HCT116 (cell line): ENCODE measurements at regions not wholly inside any gene's neighbourhood (a gene's known extent, or its start where the extent isn't known, plus 50 kb on each side); places are given as distances from the start of the nearest gene placed in this dataset.
"Not testable (repeated sequence)": the region's sequence is repeated elsewhere in the genome, so short reads cannot be mapped to it uniquely, and the experiment has no call there.

Experiments
- ATAC-seq: fragments of 200-7000 bp; cut with Tn5 transposase; 2 replicates; pipeline ENCODE4 v1.9.1; 2020; ENCODE audit warnings: mild to moderate bottlenecking, moderate library complexity
- BruUV-seq: library from RNA; stranded (reverse); fragments of 400-500 nt; replicated peaks from 2 replicates; lab custom pipeline; 2021; lab: Mats Ljungman, UMichigan
- CTCF ChIA-PET: fragments of 300-600 bp; sonication (Branson Sonifier 250); formaldehyde crosslinking; loops from one replicate; lab custom pipeline; 2021; ENCODE audit warnings: antibody characterized with exemption; lab: Charles Lee
- POLR2A ChIA-PET: fragments of 300-600, 350-600 bp; sonication (Branson Sonifier 250); formaldehyde crosslinking; loops from one replicate; lab custom pipeline; 2021; ENCODE audit warnings: antibody characterized with exemption; lab: Charles Lee
- RAD21 ChIA-PET, 2 experiments: fragments of 300-600 bp; sonication (Branson Sonifier 250); formaldehyde crosslinking; loops; one replicate each; lab custom pipeline; 2023; ENCODE audit warnings: low total read pairs in 2 of 2; ENCODE audit not compliant: uncharacterized antibody in 2 of 2, unreplicated experiment in 2 of 2, low non-redundant PET in 1 of 2; lab: Charles Lee
- DNase-seq: peaks from one replicate; pipeline ENCODE4 v3.0.0-alpha.2; 2010; ENCODE audit warnings: low read depth, low spot score
- H2AFZ ChIP-seq: fragments of 200-600 bp; shearing (Covaris generic), sonication (generic); 2 replicates; pipeline ENCODE4 v1.6.1; 2017; ENCODE audit warnings: low read depth, mixed run types, mixed read lengths, antibody characterized with exemption, low read length; ENCODE audit not compliant: poor library complexity, severe bottlenecking
- H3K27ac ChIP-seq: 2 replicates; pipeline ENCODE4 v1.5.1; 2012; ENCODE audit warnings: low read depth, low read length
- H3K27me3 ChIP-seq: fragments of 200-600 bp; sonication (generic); 2 replicates; pipeline ENCODE4 v1.6.1; 2016; ENCODE audit warnings: mixed run types, low read length, mixed read lengths; ENCODE audit not compliant: insufficient read depth
- H3K36me3 ChIP-seq, 2 experiments: fragments of 200-500 bp in 1 of 2; fragments of 200-600 bp in 1 of 2; sonication (Bioruptor generic) in 1 of 2; sonication (generic) in 1 of 2; 2 replicates each; pipeline versions ENCODE4 v1.5.1 to v1.6.1; 2014 to 2016; ENCODE audit warnings: low read length in 2 of 2, inconsistent platforms in 1 of 2, mixed read lengths in 1 of 2, mixed run types in 1 of 2; ENCODE audit not compliant: insufficient read depth in 2 of 2, control insufficient read depth in 1 of 2
- H3K4me1 ChIP-seq, 2 experiments: fragments of 200-600 bp in 1 of 2; sonication (generic) in 1 of 2; 2 replicates each; pipeline versions ENCODE4 v1.5.1 to v1.6.1; 2012 to 2017; ENCODE audit warnings: low read length in 2 of 2, inconsistent platforms in 1 of 2, mild to moderate bottlenecking in 1 of 2, mixed read lengths in 1 of 2, mixed run types in 1 of 2, moderate library complexity in 1 of 2; ENCODE audit not compliant: insufficient read depth in 2 of 2, control insufficient read depth in 1 of 2
- H3K4me2 ChIP-seq: fragments of 200-600 bp; sonication (generic); 2 replicates; pipeline ENCODE4 v1.6.1; 2017; ENCODE audit warnings: mixed run types, low read length, mixed read lengths
- H3K4me3 ChIP-seq, 2 experiments: fragments of 200-600 bp in 1 of 2; sonication (generic) in 1 of 2; replicated peaks in 1 of 2; 2 replicates each; pipeline ENCODE4 v1.5.1; 2011 to 2016; ENCODE audit warnings: low read length in 2 of 2, control low read depth in 1 of 2, low read depth in 1 of 2, mild to moderate bottlenecking in 1 of 2, mixed read lengths in 1 of 2, mixed run types in 1 of 2
- H3K79me2 ChIP-seq: fragments of 200-600 bp; sonication (generic); 2 replicates; pipeline ENCODE4 v1.6.1; 2017; ENCODE audit warnings: mild to moderate bottlenecking, mixed run types, low read length, moderate library complexity, mixed read lengths; ENCODE audit not compliant: insufficient read depth
- H3K9ac ChIP-seq: fragments of 200-600 bp; sonication (generic); 2 replicates; pipeline ENCODE4 v1.6.1; 2016; ENCODE audit warnings: low read length, mixed read lengths
- H3K9me2 ChIP-seq: fragments of 200-600 bp; sonication (generic), shearing (Covaris generic); 2 replicates; pipeline ENCODE4 v1.6.1; 2017; ENCODE audit warnings: mixed run types, mild to moderate bottlenecking, moderate library complexity; ENCODE audit not compliant: insufficient read depth
- H3K9me3 ChIP-seq, 2 experiments: fragments of 200-500 bp in 1 of 2; fragments of 200-600 bp in 1 of 2; sonication (Bioruptor generic) in 1 of 2; sonication (generic) in 1 of 2; 2 replicates each; pipeline ENCODE4 v1.6.1; 2014 to 2017; ENCODE audit warnings: low read length in 2 of 2, mixed read lengths in 2 of 2, inconsistent platforms in 1 of 2, low read depth in 1 of 2, mild to moderate bottlenecking in 1 of 2, mixed run types in 1 of 2, moderate library complexity in 1 of 2; ENCODE audit not compliant: control insufficient read depth in 1 of 2, insufficient read depth in 1 of 2
- H4K20me1 ChIP-seq: fragments of 200-600 bp; sonication (generic), shearing (Covaris generic); 2 replicates; pipeline ENCODE4 v1.6.1; 2017; ENCODE audit warnings: mixed run types, mild to moderate bottlenecking, moderate library complexity; ENCODE audit not compliant: insufficient read depth
- CTCF ChIP-seq, 3 experiments: fragments of 200-600 bp in 1 of 3; sonication (generic) in 1 of 3; IDR thresholded peaks in 2 of 3; conservative IDR thresholded peaks in 1 of 3; 2 replicates each; pipeline ENCODE4 v1.5.1; 2012 to 2017; ENCODE audit warnings: low read depth in 2 of 3, low read length in 2 of 3, antibody characterized with exemption in 1 of 3, borderline replicate concordance in 1 of 3, control low read depth in 1 of 3, mild to moderate bottlenecking in 1 of 3, mixed read lengths in 1 of 3, mixed run types in 1 of 3, moderate library complexity in 1 of 3; ENCODE audit not compliant: insufficient read depth in 1 of 3
- ELF1 ChIP-seq: IDR thresholded peaks from 2 replicates; pipeline ENCODE4 v1.6.1; 2012; ENCODE audit warnings: low read depth, borderline replicate concordance
- FOSL1 ChIP-seq: IDR thresholded peaks from 2 replicates; pipeline ENCODE4 v1.6.1; 2012; ENCODE audit warnings: low read depth
- JUND ChIP-seq: IDR thresholded peaks from 2 replicates; pipeline ENCODE4 v1.6.1; 2012
- POLR2AphosphoS5 ChIP-seq: IDR thresholded peaks from 2 replicates; pipeline ENCODE4 v1.6.1; 2011; ENCODE audit warnings: mild to moderate bottlenecking, low read depth, low read length, moderate library complexity
- SIN3A ChIP-seq: IDR thresholded peaks from 2 replicates; pipeline ENCODE4 v1.6.1; 2012; ENCODE audit warnings: low read depth
- ZFX ChIP-seq: fragments of 450-650 bp; IDR thresholded peaks from 2 replicates; pipeline ENCODE4 v1.6.1; 2017
- intact Hi-C: fragments of 100-400 bp; cut with micrococcal nuclease; formaldehyde crosslinking; loops from 2 replicates; pipeline ENCODE4 v1.10.0; 2022

DNA sequence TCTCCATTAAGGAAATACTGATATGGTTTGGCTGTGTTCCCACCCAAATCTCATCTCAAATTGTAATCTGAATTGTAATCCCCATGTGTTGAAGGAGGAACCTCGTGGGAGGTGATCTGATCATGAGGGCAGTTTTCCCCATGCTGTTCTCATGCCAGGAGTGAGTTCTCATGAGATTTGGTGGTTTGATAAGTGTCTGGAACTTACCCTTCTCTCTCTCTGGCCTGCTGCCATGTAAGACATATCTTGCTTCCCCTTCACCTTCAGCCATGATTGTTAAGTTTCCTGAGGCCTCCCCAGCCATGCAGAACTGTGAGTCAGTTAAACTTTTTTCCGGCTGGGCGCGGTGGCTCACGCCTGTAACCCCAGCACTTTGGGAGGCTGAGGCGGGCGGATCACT is 340.3 kb upstream of the MAGEB18 start:
- H3K4me2 ChIP-seq, H3K27ac ChIP-seq, CTCF ChIA-PET, H3K27me3 ChIP-seq, H3K9ac ChIP-seq, BruUV-seq, H3K9me2 ChIP-seq, H2AFZ ChIP-seq, H3K9me3 ChIP-seq, ATAC-seq, H3K4me1 ChIP-seq, POLR2A ChIA-PET, H4K20me1 ChIP-seq, H3K36me3 ChIP-seq, intact Hi-C loops, RAD21 ChIA-PET, H3K79me2 ChIP-seq, H3K4me3 ChIP-seq, DNase-seq: not testable (repeated sequence)

DNA sequence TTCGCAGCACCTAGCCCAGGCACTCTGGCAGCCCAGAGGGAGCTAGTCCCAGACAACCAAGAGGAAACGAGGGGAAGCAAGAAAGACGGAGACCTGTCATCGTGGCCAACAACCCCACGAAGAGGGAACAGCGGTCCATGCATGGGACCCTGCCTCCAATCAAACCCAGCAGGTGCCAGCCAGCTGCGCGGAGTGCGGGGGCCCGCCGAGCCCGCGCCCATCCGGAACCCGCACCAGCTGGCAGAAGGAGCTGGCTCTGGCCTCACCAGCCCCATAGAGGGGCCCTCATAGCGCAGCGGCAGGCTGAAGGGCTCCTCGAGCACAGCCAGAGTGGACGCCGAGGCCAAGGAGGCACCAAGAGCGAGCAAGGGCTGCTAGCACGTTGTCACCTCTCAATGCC is 332.4 kb upstream of the MAGEB18 start:
- RAD21 ChIA-PET: no interaction called here
- Histone ChIP-seq H3K4me3 (no peak overlapping the region), H4K20me1 (no peaks in the 10 kb centered on the region), H3K9me3 (no peaks in the 10 kb centered on the region), H3K9ac (no peak overlapping the region), H3K36me3 (no peaks in the 10 kb centered on the region), H3K4me1 (no peaks in the 10 kb centered on the region), H3K9me2 (no peaks in the 10 kb centered on the region), H2AFZ (no peak overlapping the region), H3K27ac (no peak overlapping the region), H3K4me2 (no peak overlapping the region), H3K79me2 (no peaks in the 10 kb centered on the region), H3K27me3 (no peaks in the 10 kb centered on the region)
- POLR2A ChIA-PET: no interaction called here
- ATAC-seq (no peak), DNase-seq (no peak)
- no TSS peak for BruUV-seq
- TF ChIP-seq POLR2AphosphoS5 (no peak), CTCF (IDR thresholded peaks at IDR 0.05 in 2 of 3, conservative IDR thresholded peaks at IDR 0.05 in 1 of 3; ENCODE audit: borderline replicate concordance in 1 of 3, insufficient read depth in 1 of 3, low read depth in 2 of 3, low read length in 2 of 3) (no peak), FOSL1 (no peak), SIN3A (no peak), ELF1 (no peak), JUND (no peak), ZFX (no peak)
- intact Hi-C loops: no loop called here
- CTCF ChIA-PET: no interaction called here
